Activated CD4-positive, alpha-beta T cell treated with anti-CD3 and anti-CD28 coated beads, Interleukin-2, amount 50 U/mL, for 16 hours (primary cell): ENCODE measurements at regions not wholly inside any gene's neighbourhood (a gene's known extent, or its start where the extent isn't known, plus 50 kb on each side); places are given as distances from the start of the nearest gene placed in this dataset.

Experiments used
- DNase-seq: peaks from one replicate; pipeline ENCODE4 v3.0.0-alpha.2; 2020

GRCh38 chr4:54359919-54360650, 131.0 kb downstream of the PDGFRA start:
- DNase-seq = no peak

- DNase-seq = no peak
Measured at GRCh38 chr4:54363037-54363436, 133.9 kb downstream of the PDGFRA start.

- no peak for DNase-seq
Measured at GRCh38 chr4:54365691-54366090, 136.6 kb downstream of the PDGFRA start.

GRCh38 chr4:54367059-54367458, 138.0 kb downstream of the PDGFRA start:
- no peak for DNase-seq

GRCh38 chr4:54368281-54369265, 139.5 kb downstream of the PDGFRA start:
- no peak for DNase-seq

GRCh38 chr4:54371173-54371572, 142.1 kb downstream of the PDGFRA start:
- no peak for DNase-seq

GRCh38 chr4:54372951-54373350, 143.9 kb downstream of the PDGFRA start:
- DNase-seq = no peak

- no peak for DNase-seq
Measured at GRCh38 chr4:54373718-54374210, 144.7 kb downstream of the PDGFRA start.

- no peak for DNase-seq
Measured at GRCh38 chr4:54378461-54378860, 149.4 kb downstream of the PDGFRA start.

GRCh38 chr4:54384152-54384551, 155.1 kb downstream of the PDGFRA start:
- no peak for DNase-seq

- DNase-seq = peak; percentile 8
Measured at GRCh38 chr4:54384563-54384962, 155.5 kb downstream of the PDGFRA start.

- no peak for DNase-seq
Measured at GRCh38 chr4:54386042-54386669, 157.1 kb downstream of the PDGFRA start.

GRCh38 chr4:54386693-54387092, 157.6 kb downstream of the PDGFRA start:
- DNase-seq = no peak

GRCh38 chr4:54390670-54391069, 161.6 kb downstream of the PDGFRA start:
- no peak for DNase-seq

GRCh38 chr4:54391104-54391503, 162.0 kb downstream of the PDGFRA start:
- no peak for DNase-seq

- no peak for DNase-seq
Measured at GRCh38 chr4:54392479-54392878, 163.4 kb downstream of the PDGFRA start.

- no peak for DNase-seq
Measured at GRCh38 chr4:54393243-54393642, 164.2 kb downstream of the PDGFRA start.

- no peak for DNase-seq
Measured at GRCh38 chr4:54395013-54395527, 166.0 kb downstream of the PDGFRA start.

GRCh38 chr4:54400188-54400587, 171.1 kb downstream of the PDGFRA start:
- DNase-seq = no peak

- no peak for DNase-seq
Measured at GRCh38 chr4:54400802-54401201, 171.7 kb downstream of the PDGFRA start.

- DNase-seq = no peak
Measured at GRCh38 chr4:54402880-54403480, 173.9 kb downstream of the PDGFRA start.

- no peak for DNase-seq
Measured at GRCh38 chr4:54403700-54404453, 174.8 kb downstream of the PDGFRA start.
